CD4-positive, alpha-beta T cell (primary cell): ENCODE measurements at regions not wholly inside any gene's neighbourhood (a gene's known extent, or its start where the extent isn't known, plus 50 kb on each side); places are given as distances from the start of the nearest gene placed in this dataset.

Experiments
- ATAC-seq: fragments of 200-7000 bp; cut with Tn5 transposase; one replicate; pipeline ENCODE4 v1.10.0; 2022; ENCODE audit warnings: mild to moderate bottlenecking; ENCODE audit not compliant: poor library complexity
- CTCF ChIA-PET: fragments of 350-600 bp; sonication (Branson Sonifier 250); formaldehyde crosslinking; loops from one replicate; lab custom pipeline; 2021; ENCODE audit warnings: antibody characterized with exemption, inconsistent platforms; lab: Charles Lee
- POLR2A ChIA-PET: fragments of 350-600 bp; sonication (Branson Sonifier 250); formaldehyde crosslinking; loops from one replicate; lab custom pipeline; 2021; ENCODE audit warnings: antibody characterized with exemption, inconsistent platforms; lab: Charles Lee
- DNase-seq, 14 experiments: peaks; one replicate each; pipeline ENCODE4 v3.0.0-alpha.2; 2013 to 2020; ENCODE audit warnings: mixed read lengths in 2 of 14
- H3K27ac ChIP-seq, 2 donors: one replicate each; pipeline versions ENCODE4 v1.5.1 to v1.7.0; 2013; ENCODE audit warnings: low read length in 2 of 2, low read depth in 1 of 2, mild to moderate bottlenecking in 1 of 2
- H3K27me3 ChIP-seq, 2 experiments: 1 replicate in 1 of 2; 2 replicates in 1 of 2; pipeline versions ENCODE4 v1.6.1 to v1.7.0; 2013; ENCODE audit warnings: low read length in 2 of 2, control low read depth in 1 of 2, mild to moderate bottlenecking in 1 of 2, moderate library complexity in 1 of 2; ENCODE audit not compliant: insufficient read depth in 2 of 2, control insufficient read depth in 1 of 2
- H3K36me3 ChIP-seq: one replicate; pipeline ENCODE4 v1.6.1; 2013; ENCODE audit warnings: low read length, control low read depth; ENCODE audit not compliant: insufficient read depth
- H3K4me1 ChIP-seq: one replicate; pipeline ENCODE4 v1.6.1; 2013; ENCODE audit warnings: low read length, control low read depth; ENCODE audit not compliant: insufficient read depth
- H3K4me3 ChIP-seq: one replicate; pipeline ENCODE4 v1.5.1; 2013; ENCODE audit warnings: mild to moderate bottlenecking, low read length, moderate library complexity
- H3K9me3 ChIP-seq, 2 experiments: 1 replicate in 1 of 2; 2 replicates in 1 of 2; pipeline versions ENCODE4 v1.6.1 to v1.7.0; 2013; ENCODE audit warnings: low read length in 2 of 2, mild to moderate bottlenecking in 2 of 2, control low read depth in 1 of 2, moderate library complexity in 1 of 2; ENCODE audit not compliant: control insufficient read depth in 1 of 2, insufficient read depth in 1 of 2
- H3K27ac Mint-ChIP-seq: one replicate; pipeline ENCODE4 v1.8.0; 2020; ENCODE audit warnings: mixed read lengths
- H3K27me3 Mint-ChIP-seq: one replicate; pipeline ENCODE4 v1.8.0; 2021; ENCODE audit warnings: mixed read lengths
- H3K36me3 Mint-ChIP-seq: one replicate; pipeline ENCODE4 v1.8.0; 2021; ENCODE audit warnings: low read depth, mixed read lengths
- H3K4me1 Mint-ChIP-seq: one replicate; pipeline ENCODE4 v1.8.0; 2021; ENCODE audit warnings: low read depth, mixed read lengths
- H3K4me3 Mint-ChIP-seq: one replicate; pipeline ENCODE4 v1.8.0; 2020; ENCODE audit warnings: mild to moderate bottlenecking, mixed read lengths
- H3K9me3 Mint-ChIP-seq: one replicate; pipeline ENCODE4 v1.8.0; 2020; ENCODE audit warnings: mixed read lengths
- CTCF ChIP-seq: fragments of 200-600 bp; IDR thresholded peaks from one replicate; pipeline ENCODE4 v1.8.0; 2022; ENCODE audit warnings: antibody characterized with exemption, mild to moderate bottlenecking
- intact Hi-C, 2 experiments: fragments of 100-400 bp; cut with DNase I in 1 of 2; cut with micrococcal nuclease in 1 of 2; formaldehyde crosslinking; loops; one replicate each; pipeline versions ENCODE4 v1.15.1 to v1.9.0; 2023 to 2025; cut with DNase I, micrococcal nuclease

DNA sequence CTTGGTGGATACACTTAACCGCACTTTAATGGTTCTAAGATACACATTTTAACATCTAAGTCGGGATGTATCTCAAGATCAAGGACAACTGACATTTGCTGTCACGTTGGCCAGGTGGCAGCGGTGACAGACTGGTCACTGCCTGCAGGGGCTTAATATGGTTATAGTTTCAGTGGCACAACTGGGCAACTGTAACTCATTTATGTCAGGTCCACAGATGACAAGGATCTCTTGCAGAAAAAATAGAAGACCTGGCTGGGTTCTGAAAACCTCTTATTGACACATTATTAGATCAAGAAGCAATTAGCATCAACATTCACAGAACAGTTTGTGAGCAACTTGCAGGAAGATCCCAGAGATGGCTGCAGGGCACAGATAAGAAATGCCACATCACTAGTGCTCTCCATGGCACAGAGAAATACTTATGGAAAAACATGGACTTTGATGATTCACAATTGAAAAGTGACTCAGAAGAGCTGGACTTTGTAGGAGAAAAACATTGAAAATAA, 99.6 kb upstream of the SORBS2 start:
- H3K27ac Mint-ChIP-seq: no peak overlapping the region
- Histone ChIP-seq H3K4me1 (no peaks in the 10 kb centered on the region), H3K27ac (no peak overlapping the region), H3K36me3 (no peaks in the 10 kb centered on the region), H3K4me3 (no peak overlapping the region), H3K9me3 (no peaks in the 10 kb centered on the region), H3K27me3 (no peaks in the 10 kb centered on the region)
- no peaks in the 10 kb centered on the region for H3K27me3 Mint-ChIP-seq
- POLR2A ChIA-PET: no interaction called here
- intact Hi-C loops: no loop called here
- ATAC-seq (no peak), DNase-seq (no peak)
- CTCF ChIA-PET: no interaction called here
- no peaks in the 10 kb centered on the region for H3K4me1 Mint-ChIP-seq
- no peak overlapping the region for H3K4me3 Mint-ChIP-seq
- no peaks in the 10 kb centered on the region for H3K36me3 Mint-ChIP-seq
- H3K9me3 Mint-ChIP-seq: no peaks in the 10 kb centered on the region
- TF ChIP-seq CTCF: no peak

DNA sequence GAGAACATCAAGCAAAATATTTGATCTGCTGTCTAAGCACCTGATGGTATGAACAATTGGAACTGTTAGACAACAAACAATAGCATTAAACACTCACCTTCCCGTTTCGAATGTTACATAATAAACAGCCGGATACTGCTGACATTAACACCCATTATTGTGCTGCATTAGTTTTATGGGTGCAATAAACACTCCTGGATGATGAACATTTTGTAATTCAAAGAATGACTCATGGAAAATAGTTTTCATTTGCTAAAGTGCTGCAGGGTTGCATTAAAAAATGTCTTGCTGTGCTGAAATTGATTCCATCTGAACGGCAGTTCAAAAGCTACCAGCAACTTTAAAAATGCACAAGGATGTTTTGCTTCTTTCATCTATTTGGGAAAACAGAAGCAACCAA, 100.8 kb upstream of the SORBS2 start:
- no peaks in the 10 kb centered on the region for H3K36me3 ChIP-seq
- H3K36me3 Mint-ChIP-seq: no peaks in the 10 kb centered on the region
- H3K27me3 Mint-ChIP-seq: no peaks in the 10 kb centered on the region
- ChIA-PET POLR2A (no interaction called here), CTCF (interaction anchor here (0.7 kb wide), 1 partner anchor 53 kb away, joined by 4 read pairs; no protein-coding TSS in a partner anchor)
- no peak for ATAC-seq
- no peak overlapping the region for H3K27ac Mint-ChIP-seq
- H3K27me3 ChIP-seq: no peaks in the 10 kb centered on the region
- no peaks in the 10 kb centered on the region for H3K9me3 ChIP-seq
- TF ChIP-seq CTCF: no peak
- no peaks in the 10 kb centered on the region for H3K4me1 Mint-ChIP-seq
- DNase-seq: no peak
- H3K4me3 ChIP-seq: no peak overlapping the region
- intact Hi-C loops: no loop called here
- no peak overlapping the region for H3K4me3 Mint-ChIP-seq
- no peak overlapping the region for H3K27ac ChIP-seq
- H3K4me1 ChIP-seq: no peaks in the 10 kb centered on the region
- no peaks in the 10 kb centered on the region for H3K9me3 Mint-ChIP-seq

DNA sequence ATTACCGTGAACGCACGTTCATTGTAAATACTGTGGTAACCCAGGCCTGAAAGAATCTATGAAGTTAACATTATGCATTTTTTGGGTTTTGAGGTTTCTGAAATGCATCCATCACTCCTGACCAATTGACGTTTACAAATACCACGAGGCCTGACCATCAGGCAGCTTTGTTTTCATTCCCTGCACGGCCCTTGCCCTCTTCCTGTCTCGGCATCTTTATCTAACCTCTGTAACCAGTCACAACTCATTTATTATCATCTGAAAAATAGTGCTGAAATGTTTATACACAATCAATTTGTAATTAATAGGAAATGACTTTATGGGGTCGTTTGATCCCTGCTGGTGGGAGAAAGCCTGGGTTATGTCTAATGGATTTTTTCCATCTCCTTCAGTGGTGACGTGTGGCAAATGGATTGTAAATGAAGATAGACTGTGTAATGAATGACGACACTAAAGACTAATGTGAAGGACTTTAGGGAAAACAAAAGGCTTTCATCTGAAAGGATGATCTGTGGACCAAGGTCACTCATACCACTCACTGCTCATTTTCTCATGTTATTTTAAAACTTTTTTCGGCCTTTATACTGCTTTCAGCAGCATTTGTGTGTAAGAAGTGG, 102.7 kb upstream of the SORBS2 start:
- no peaks in the 10 kb centered on the region for H3K36me3 ChIP-seq
- TF ChIP-seq CTCF: no peak
- no peak overlapping the region for H3K27ac ChIP-seq
- H3K9me3 Mint-ChIP-seq: no peaks in the 10 kb centered on the region
- no peaks in the 10 kb centered on the region for H3K36me3 Mint-ChIP-seq
- H3K4me1 Mint-ChIP-seq: no peaks in the 10 kb centered on the region
- no peaks in the 10 kb centered on the region for H3K27me3 ChIP-seq
- H3K27me3 Mint-ChIP-seq: no peaks in the 10 kb centered on the region
- intact Hi-C loops: no loop called here
- no peaks in the 10 kb centered on the region for H3K4me1 ChIP-seq
- ChIA-PET POLR2A (no interaction called here), CTCF (no interaction called here)
- no peak overlapping the region for H3K4me3 Mint-ChIP-seq
- no peak overlapping the region for H3K27ac Mint-ChIP-seq
- ATAC-seq: no peak
- no peaks in the 10 kb centered on the region for H3K9me3 ChIP-seq
- DNase-seq: no peak
- no peak overlapping the region for H3K4me3 ChIP-seq
